Adrenal gland (tissue), 9 donors: ENCODE measurements at regions not wholly inside any gene's neighbourhood (a gene's known extent, or its start where the extent isn't known, plus 50 kb on each side); places are given as distances from the start of the nearest gene placed in this dataset.
"Not testable (repeated sequence)": the region's sequence is repeated elsewhere in the genome, so short reads cannot be mapped to it uniquely, and the experiment has no call there.

Experiments used
- DNase-seq, 7 donors: peaks; one replicate each; pipeline ENCODE4 v3.0.0-alpha.2; 2019 to 2020
- H3K27ac ChIP-seq, 5 donors: fragments of 200-600 bp; sonication (generic) in 4 of 5; 1 replicate in 3 of 5; 2 replicates in 2 of 5; pipeline versions ENCODE4 v1.5.1 to v1.8.0; 2016 to 2020; ENCODE audit warnings: mild to moderate bottlenecking in 1 of 5
- H3K27me3 ChIP-seq: fragments of 200-600 bp; 2 replicates; pipeline ENCODE4 v1.8.0; 2021
- H3K36me3 ChIP-seq, 2 donors: fragments of 200-600 bp; replicated peaks in 1 of 2; 1 replicate in 1 of 2; 2 replicates in 1 of 2; pipeline versions ENCODE4 v1.5.1 to v1.8.0; 2018 to 2022
- H3K4me1 ChIP-seq, 2 donors: fragments of 200-600 bp; replicated peaks in 1 of 2; 1 replicate in 1 of 2; 2 replicates in 1 of 2; pipeline versions ENCODE4 v1.5.1 to v1.8.0; 2018 to 2021
- H3K4me3 ChIP-seq, 4 donors: fragments of 200-600 bp; sonication (generic) in 3 of 4; one replicate each; pipeline ENCODE4 v1.5.1; 2016 to 2018
- H3K9me3 ChIP-seq, 3 donors: fragments of 200-600 bp; sonication (generic) in 1 of 3; replicated peaks in 1 of 3; 1 replicate in 2 of 3; 2 replicates in 1 of 3; pipeline versions ENCODE4 v1.5.1 to v1.8.0; 2016 to 2021
- POLR2A ChIP-seq, 2 donors: fragments of 450-650 bp; IDR thresholded peaks; one replicate each; pipeline ENCODE4 v1.6.1; 2017; ENCODE audit warnings: antibody characterized with exemption in 2 of 2, mild to moderate bottlenecking in 2 of 2, moderate library complexity in 1 of 2
- WGBS, 4 donors: extraction: QIAGEN DNeasy Blood & Tissue Kit in 2 of 4; methylation state at CpG; one replicate each; pipeline versions ENCODE4 v1.1.5 to v1.1.7; 2013 to 2017; 5-methylcytosine and 5-hydroxymethylcytosine counted together
- intact Hi-C, 2 donors: fragments of 100-400 bp; cut with DNase I; formaldehyde crosslinking; loops; one replicate each; pipeline versions ENCODE4 v1.14.1 to v1.15.0; 2022 to 2023
- TF ChIP-seq, protein P1 (sequence below), 6 experiments: fragments of 450-650 bp in 4 of 6; fragments of 200-600 bp in 2 of 6; sonication (generic) in 1 of 6; IDR thresholded peaks; 1 replicate in 5 of 6; 2 replicates in 1 of 6; pipeline versions ENCODE4 v1.5.1 to v1.8.0; 2016 to 2021; ENCODE audit warnings: antibody characterized with exemption in 6 of 6, mild to moderate bottlenecking in 2 of 6, moderate library complexity in 1 of 6
- donor health status: healthy with polysubstance abuse.
- donor health status: Bipolar disorder and iron deficiency.
- donor health status: DM: yes; HTN: yes; CAD: no.
- donor health status: DM: no; HTN: no; CAD: no.
- donor health status: DM: no; HTN: no; CAD: no.

DNA sequence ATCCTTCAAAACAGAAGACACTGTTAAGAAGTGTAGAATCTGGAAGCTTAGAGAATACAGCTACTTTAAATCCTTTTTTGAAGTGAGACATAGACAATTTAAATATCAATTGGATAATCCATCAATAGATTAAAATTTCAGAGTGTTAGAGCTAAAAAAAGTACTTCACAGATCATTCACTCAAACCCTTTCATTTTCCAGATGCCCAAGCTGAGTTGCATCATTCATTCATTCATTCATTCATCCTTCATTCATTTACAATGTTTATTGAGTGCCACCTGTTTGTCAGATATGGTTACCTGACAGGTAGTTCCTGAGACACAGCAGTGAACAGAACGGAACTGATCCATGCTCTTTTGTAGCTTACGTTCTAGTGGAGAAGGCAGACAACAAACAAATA lies 290.7 kb upstream of the MTPN start:
- no peaks in the 10 kb centered on the region for H3K4me1 ChIP-seq
- no peaks in the 10 kb centered on the region for H3K9me3 ChIP-seq
- H3K27ac ChIP-seq, result no peak overlapping the region
- WGBS, 4 donors, result 67 to 89% (median 79%) methylated on average over 2 of the region's 2 CpGs
- no peak for TF ChIP-seq POLR2A (IDR thresholded peaks at IDR 0.05)
- TF ChIP-seq, protein P1, sequence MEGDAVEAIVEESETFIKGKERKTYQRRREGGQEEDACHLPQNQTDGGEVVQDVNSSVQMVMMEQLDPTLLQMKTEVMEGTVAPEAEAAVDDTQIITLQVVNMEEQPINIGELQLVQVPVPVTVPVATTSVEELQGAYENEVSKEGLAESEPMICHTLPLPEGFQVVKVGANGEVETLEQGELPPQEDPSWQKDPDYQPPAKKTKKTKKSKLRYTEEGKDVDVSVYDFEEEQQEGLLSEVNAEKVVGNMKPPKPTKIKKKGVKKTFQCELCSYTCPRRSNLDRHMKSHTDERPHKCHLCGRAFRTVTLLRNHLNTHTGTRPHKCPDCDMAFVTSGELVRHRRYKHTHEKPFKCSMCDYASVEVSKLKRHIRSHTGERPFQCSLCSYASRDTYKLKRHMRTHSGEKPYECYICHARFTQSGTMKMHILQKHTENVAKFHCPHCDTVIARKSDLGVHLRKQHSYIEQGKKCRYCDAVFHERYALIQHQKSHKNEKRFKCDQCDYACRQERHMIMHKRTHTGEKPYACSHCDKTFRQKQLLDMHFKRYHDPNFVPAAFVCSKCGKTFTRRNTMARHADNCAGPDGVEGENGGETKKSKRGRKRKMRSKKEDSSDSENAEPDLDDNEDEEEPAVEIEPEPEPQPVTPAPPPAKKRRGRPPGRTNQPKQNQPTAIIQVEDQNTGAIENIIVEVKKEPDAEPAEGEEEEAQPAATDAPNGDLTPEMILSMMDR (IDR thresholded peaks at IDR 0.05), result no peak
- no peaks in the 10 kb centered on the region for H3K36me3 ChIP-seq
- H3K27me3 ChIP-seq, result no peaks in the 10 kb centered on the region
- H3K4me3 ChIP-seq, result no peak overlapping the region
- intact Hi-C loops, result no loop called here
- no peak for DNase-seq

DNA sequence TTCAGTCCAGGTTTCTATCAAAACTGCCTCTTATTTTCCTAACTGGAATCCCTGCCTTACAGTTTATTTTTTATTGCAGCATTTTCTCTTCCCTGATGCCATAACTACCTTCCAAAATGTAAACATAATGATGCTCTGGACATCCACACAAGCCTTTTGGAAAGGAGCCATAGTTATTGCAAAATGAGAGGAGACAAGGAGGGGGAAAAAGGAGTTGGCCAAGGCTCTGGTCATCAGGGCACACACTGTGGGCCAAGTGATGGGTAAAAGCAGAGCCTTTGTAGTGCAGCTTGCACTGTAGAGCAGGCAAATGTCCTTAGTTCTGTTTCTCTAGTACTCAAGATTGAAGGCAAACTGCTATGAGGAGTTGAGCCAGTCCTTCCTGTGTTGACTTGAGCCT lies 289.3 kb upstream of the MTPN start:
- Histone ChIP-seq H3K36me3 (no peaks in the 10 kb centered on the region), H3K27me3 (no peaks in the 10 kb centered on the region), H3K4me1 (no peaks in the 10 kb centered on the region), H3K27ac (no peak overlapping the region), H3K9me3 (no peaks in the 10 kb centered on the region), H3K4me3 (no peak overlapping the region)
- TF ChIP-seq POLR2A (IDR thresholded peaks at IDR 0.05), result no peak
- TF ChIP-seq, protein P1 (IDR thresholded peaks at IDR 0.05), result no peak
- intact Hi-C loops, result no loop called here
- DNase-seq, result no peak

DNA sequence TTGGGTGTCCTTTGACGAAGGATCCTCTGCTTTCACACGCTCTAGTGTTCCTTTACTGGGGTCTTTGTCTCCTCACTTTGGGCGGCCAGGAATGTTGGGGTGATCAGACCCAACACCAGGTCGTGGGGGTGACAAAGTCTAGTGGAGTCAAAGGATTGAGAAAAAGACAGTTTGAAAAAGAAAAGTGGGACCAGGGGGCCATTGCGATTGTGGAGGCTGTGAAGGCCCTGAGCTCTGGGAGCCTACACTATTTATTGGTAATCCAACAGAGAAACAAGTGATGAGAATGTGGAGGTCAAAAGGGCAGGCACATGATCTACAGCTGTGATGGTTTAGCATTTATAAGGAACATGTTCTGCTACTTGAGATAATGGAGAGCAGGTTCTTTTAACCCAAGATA lies 287.1 kb upstream of the MTPN start:
- H3K4me3 ChIP-seq, H3K27me3 ChIP-seq, H3K9me3 ChIP-seq, H3K4me1 ChIP-seq, H3K36me3 ChIP-seq, DNase-seq, intact Hi-C loops, H3K27ac ChIP-seq: not testable (repeated sequence)
- WGBS, 4 donors, result 64 to 76% (median 66%) methylated on average over 5 of the region's 5 CpGs

DNA sequence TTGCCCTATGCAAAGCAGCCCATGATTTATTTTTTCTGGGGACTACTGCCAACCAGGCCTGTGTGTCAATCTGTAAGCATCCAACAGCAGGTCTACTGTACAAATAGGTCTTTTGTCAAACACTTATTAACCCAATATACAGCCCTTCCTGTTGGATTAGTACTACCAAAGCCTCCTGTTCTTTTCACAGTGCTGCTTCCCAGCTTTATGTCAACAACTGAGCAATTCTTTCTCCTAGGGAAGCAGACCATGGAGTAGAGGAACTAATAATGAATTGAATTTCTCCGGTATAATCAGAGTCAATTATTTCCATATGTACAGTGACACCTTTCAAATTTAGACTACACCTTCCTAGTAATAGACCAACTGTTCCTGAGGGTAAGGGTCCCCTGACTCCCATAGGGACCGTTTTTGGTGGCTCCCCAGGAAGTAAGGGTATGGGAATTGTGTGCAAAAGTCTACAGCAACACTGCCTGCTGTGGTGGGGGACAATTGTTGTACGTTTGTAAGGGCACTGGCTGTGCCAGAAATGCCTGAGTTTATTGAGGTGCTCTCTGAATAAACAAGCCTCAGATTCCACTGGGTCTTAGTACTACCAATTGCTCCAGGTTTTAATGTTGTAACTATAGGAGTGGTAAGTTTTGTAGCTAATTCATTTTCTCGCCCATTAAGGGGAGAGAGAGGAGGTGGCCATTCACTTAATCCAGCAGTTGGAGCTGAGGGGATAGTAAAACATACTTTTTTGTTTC lies 286.1 kb upstream of the MTPN start:
- H3K4me3 ChIP-seq, intact Hi-C loops: not testable (repeated sequence)

DNA sequence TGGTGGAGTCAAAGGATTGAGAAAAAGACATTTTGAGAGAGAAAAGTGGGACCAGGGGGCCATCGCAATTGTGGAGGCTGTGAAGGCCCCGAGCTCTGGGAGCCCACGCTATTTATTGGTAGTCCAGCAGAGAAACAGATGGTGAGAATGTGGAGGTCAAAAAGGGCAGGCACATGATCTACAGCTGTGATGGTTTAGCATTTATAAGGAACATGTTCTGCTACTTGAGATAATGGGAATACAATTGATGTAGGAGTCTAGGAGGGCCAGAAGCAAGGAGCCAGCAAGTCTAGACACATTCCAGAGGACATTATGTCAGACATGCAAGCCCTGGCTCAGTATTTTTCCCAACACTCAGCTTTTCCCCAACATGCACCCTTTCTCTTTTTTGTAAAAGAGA lies 283.4 kb upstream of the MTPN start:
- H3K9me3 ChIP-seq, H3K36me3 ChIP-seq, intact Hi-C loops, H3K4me3 ChIP-seq, H3K27me3 ChIP-seq, DNase-seq, H3K27ac ChIP-seq, H3K4me1 ChIP-seq: not testable (repeated sequence)
- 90 to 95% (median 92%) methylated on average over 3 of the region's 3 CpGs for WGBS, 4 donors

More for the DNA sequence above, 286.1 kb upstream of the MTPN start:
- not testable (repeated sequence) for H3K36me3 ChIP-seq, H3K27ac ChIP-seq, H3K27me3 ChIP-seq, H3K9me3 ChIP-seq, H3K4me1 ChIP-seq, DNase-seq
- WGBS, 4 donors, result 56 to 67% (median 63%) methylated on average over 4 of the region's 4 CpGs

DNA sequence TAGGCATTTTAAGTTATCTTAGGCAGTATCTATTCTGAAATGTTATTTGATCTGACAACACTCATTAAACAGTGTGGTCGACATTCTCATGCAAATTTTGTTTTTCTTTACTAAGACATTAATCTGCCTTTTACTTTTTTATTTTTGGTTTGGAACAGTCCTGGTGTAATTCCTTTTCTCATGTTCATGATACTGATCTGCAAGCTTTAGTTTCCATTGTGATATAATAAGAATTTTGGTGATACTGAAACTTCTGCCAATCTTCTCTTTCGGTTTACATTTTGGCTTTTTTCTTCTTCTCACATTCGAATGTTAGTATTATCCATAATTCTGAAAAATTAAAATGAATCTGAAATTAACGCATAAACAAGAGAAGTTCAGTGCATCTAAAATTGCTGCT lies 281.9 kb upstream of the MTPN start:
- Histone ChIP-seq H3K27me3 (no peaks in the 10 kb centered on the region), H3K9me3 (no peaks in the 10 kb centered on the region), H3K4me3 (no peak overlapping the region), H3K27ac (no peak overlapping the region), H3K36me3 (no peaks in the 10 kb centered on the region), H3K4me1 (no peaks in the 10 kb centered on the region)
- TF ChIP-seq POLR2A (IDR thresholded peaks at IDR 0.05), result no peak
- TF ChIP-seq, protein P1 (IDR thresholded peaks at IDR 0.05), result no peak
- WGBS, 4 donors, result 81 to 87% (median 84%) methylated on average over 4 of the region's 4 CpGs
- no peak for DNase-seq
- intact Hi-C loops, result no loop called here
